Mesenchymal stem cell (in vitro differentiated cells and primary cell): ENCODE measurements at regions not wholly inside any gene's neighbourhood (a gene's known extent, or its start where the extent isn't known, plus 50 kb on each side); places are given as distances from the start of the nearest gene placed in this dataset.

Source experiments
- DNase-seq: peaks from one replicate; pipeline ENCODE4 v3.0.0-alpha.2; 2013
- H2AFZ ChIP-seq: one replicate; pipeline ENCODE4 v1.6.1; 2013; ENCODE audit warnings: low read depth, mild to moderate bottlenecking, control low read depth, inconsistent platforms, low read length, moderate library complexity
- H2AK5ac ChIP-seq: 2 replicates; pipeline ENCODE4 v1.6.1; 2013; ENCODE audit warnings: low read length, moderate library complexity, mild to moderate bottlenecking, inconsistent platforms; ENCODE audit not compliant: severe bottlenecking
- H2BK120ac ChIP-seq: one replicate; pipeline ENCODE4 v1.6.1; 2013; ENCODE audit warnings: low read depth, mild to moderate bottlenecking, inconsistent platforms, low read length, moderate library complexity
- H2BK12ac ChIP-seq, 2 experiments: one replicate each; pipeline ENCODE4 v1.6.1; 2013; ENCODE audit warnings: inconsistent platforms in 2 of 2, low read length in 2 of 2, mild to moderate bottlenecking in 2 of 2, moderate library complexity in 2 of 2, control low read depth in 1 of 2
- H2BK15ac ChIP-seq: one replicate; pipeline ENCODE4 v1.6.1; 2013; ENCODE audit warnings: mild to moderate bottlenecking, low read depth, inconsistent platforms; ENCODE audit not compliant: poor library complexity, severe bottlenecking
- H2BK5ac ChIP-seq: 2 replicates; pipeline ENCODE4 v1.6.1; 2013; ENCODE audit warnings: low read depth, mild to moderate bottlenecking, low read length, control low read depth, inconsistent platforms; ENCODE audit not compliant: poor library complexity, severe bottlenecking
- H3K14ac ChIP-seq, 2 experiments: one replicate each; pipeline ENCODE4 v1.6.1; 2013; ENCODE audit warnings: inconsistent platforms in 2 of 2, low read length in 2 of 2, control low read depth in 1 of 2, mild to moderate bottlenecking in 1 of 2, moderate library complexity in 1 of 2
- H3K18ac ChIP-seq, 2 experiments: one replicate each; pipeline ENCODE4 v1.6.1; 2013; ENCODE audit warnings: inconsistent platforms in 2 of 2, low read length in 2 of 2, control low read depth in 1 of 2, low read depth in 1 of 2, mild to moderate bottlenecking in 1 of 2
- H3K23ac ChIP-seq, 2 experiments: one replicate each; pipeline ENCODE4 v1.6.1; 2013; ENCODE audit warnings: inconsistent platforms in 2 of 2, low read length in 2 of 2, mild to moderate bottlenecking in 2 of 2, moderate library complexity in 2 of 2, control low read depth in 1 of 2
- H3K27ac ChIP-seq: 2 replicates; pipeline ENCODE4 v1.5.1; 2013; ENCODE audit warnings: mild to moderate bottlenecking, moderate library complexity, low read length, control low read depth, inconsistent platforms; ENCODE audit not compliant: poor library complexity, severe bottlenecking
- H3K27me3 ChIP-seq, 2 experiments: 2 replicates each; pipeline versions ENCODE4 v1.6.1 to v1.7.0; 2013; ENCODE audit warnings: low read length in 2 of 2, mild to moderate bottlenecking in 2 of 2, moderate library complexity in 2 of 2, control low read depth in 1 of 2, inconsistent platforms in 1 of 2; ENCODE audit not compliant: control insufficient read depth in 1 of 2, insufficient read depth in 1 of 2
- H3K36me3 ChIP-seq, 2 experiments: 2 replicates each; pipeline versions ENCODE4 v1.6.1 to v1.7.0; 2013; ENCODE audit warnings: low read length in 2 of 2, control low read depth in 1 of 2, inconsistent platforms in 1 of 2, low read depth in 1 of 2, mild to moderate bottlenecking in 1 of 2; ENCODE audit not compliant: insufficient read depth in 2 of 2, control insufficient read depth in 1 of 2
- H3K4ac ChIP-seq, 2 experiments: one replicate each; pipeline ENCODE4 v1.6.1; 2013; ENCODE audit warnings: inconsistent platforms in 2 of 2, low read length in 2 of 2, mild to moderate bottlenecking in 2 of 2, moderate library complexity in 2 of 2, control low read depth in 1 of 2, low read depth in 1 of 2
- H3K4me1 ChIP-seq: 2 replicates; pipeline ENCODE4 v1.6.1; 2013; ENCODE audit warnings: low read depth, low read length, control low read depth; ENCODE audit not compliant: control insufficient read depth, insufficient read depth
- H3K4me2 ChIP-seq: 2 replicates; pipeline ENCODE4 v1.6.1; 2013; ENCODE audit warnings: low read length, mild to moderate bottlenecking, inconsistent platforms; ENCODE audit not compliant: poor library complexity, severe bottlenecking
- H3K4me3 ChIP-seq, 2 experiments: 2 replicates each; pipeline versions ENCODE4 v1.5.1 to v1.7.0; 2013; ENCODE audit warnings: low read length in 2 of 2, mild to moderate bottlenecking in 2 of 2, control low read depth in 1 of 2, low read depth in 1 of 2; ENCODE audit not compliant: insufficient read depth in 1 of 2
- H3K79me1 ChIP-seq: replicated peaks from 2 replicates; pipeline ENCODE4 v1.6.1; 2013; ENCODE audit warnings: mild to moderate bottlenecking, control low read depth, low read length, inconsistent platforms; ENCODE audit not compliant: poor library complexity, severe bottlenecking
- H3K9ac ChIP-seq: 2 replicates; pipeline ENCODE4 v1.7.0; 2013; ENCODE audit warnings: mild to moderate bottlenecking, low read length, moderate library complexity
- H3K9me3 ChIP-seq: 2 replicates; pipeline ENCODE4 v1.7.0; 2013; ENCODE audit warnings: mild to moderate bottlenecking, low read length; ENCODE audit not compliant: control insufficient read depth
- H4K8ac ChIP-seq: one replicate; pipeline ENCODE4 v1.6.1; 2013; ENCODE audit warnings: inconsistent platforms, mild to moderate bottlenecking, low read length, moderate library complexity
- H4K91ac ChIP-seq: one replicate; pipeline ENCODE4 v1.6.1; 2013; ENCODE audit warnings: mild to moderate bottlenecking, low read length, inconsistent platforms
- WGBS: methylation state at CpG from one replicate; pipeline ENCODE4 v1.1.7; 2013; ENCODE audit warnings: mixed read lengths; 5-methylcytosine and 5-hydroxymethylcytosine counted together

- Histone ChIP-seq H3K27me3 (no peaks in the 10 kb centered on the region), H3K27ac (no peak overlapping the region), H2BK120ac (no peak overlapping the region), H2BK12ac (no peak overlapping the region), H2AK5ac (no peak overlapping the region), H3K4me3 (no peak overlapping the region), H4K8ac (no peak overlapping the region), H2BK5ac (no peak overlapping the region), H3K4ac (no peak overlapping the region), H2AFZ (no peak overlapping the region), H3K23ac (no peak overlapping the region), H3K9ac (no peak overlapping the region), H2BK15ac (no peak overlapping the region), H4K91ac (no peak overlapping the region), H3K4me1 (no peaks in the 10 kb centered on the region), H3K36me3 (no peaks in the 10 kb centered on the region), H3K9me3 (peaks cover 14% of the 10 kb centered on the region), H3K4me2 (no peak overlapping the region), H3K79me1 (no peaks in the 10 kb centered on the region), H3K18ac (no peak overlapping the region), H3K14ac (no peak overlapping the region)
- no peak for DNase-seq
Observed at GRCh38 chr1:73511038-73511437, 686.9 kb downstream of the LRRIQ3 start.

GRCh38 chr1:73500154-73500553 is 697.8 kb downstream of the LRRIQ3 start:
- H3K79me1 ChIP-seq: no peaks in the 10 kb centered on the region
- no peak overlapping the region for H2AK5ac ChIP-seq
- H3K27me3 ChIP-seq: no peaks in the 10 kb centered on the region
- no peak overlapping the region for H3K4ac ChIP-seq
- H3K4me2 ChIP-seq: no peak overlapping the region
- H3K4me1 ChIP-seq: no peaks in the 10 kb centered on the region
- no peak overlapping the region for H3K18ac ChIP-seq
- H2BK5ac ChIP-seq: no peak overlapping the region
- no peak overlapping the region for H3K9ac ChIP-seq
- no peak overlapping the region for H3K4me3 ChIP-seq
- no peak overlapping the region for H4K91ac ChIP-seq
- H3K27ac ChIP-seq: no peak overlapping the region
- DNase-seq: no peak
- no peak overlapping the region for H4K8ac ChIP-seq
- 45% methylated on average over 1 of the region's 2 CpGs for WGBS
- H3K23ac ChIP-seq: no peak overlapping the region
- no peaks in the 10 kb centered on the region for H3K36me3 ChIP-seq
- no peak overlapping the region for H2AFZ ChIP-seq
- H3K9me3 ChIP-seq: peaks cover 3% of the 10 kb centered on the region
- no peak overlapping the region for H3K14ac ChIP-seq
- H2BK12ac ChIP-seq: no peak overlapping the region
- no peak overlapping the region for H2BK120ac ChIP-seq
- no peak overlapping the region for H2BK15ac ChIP-seq

GRCh38 chr1:73499671-73500070 is 698.3 kb downstream of the LRRIQ3 start:
- Histone ChIP-seq H4K8ac (no peak overlapping the region), H3K36me3 (no peaks in the 10 kb centered on the region), H2BK15ac (no peak overlapping the region), H3K9me3 (peaks cover 3% of the 10 kb centered on the region), H3K4ac (no peak overlapping the region), H3K4me1 (no peaks in the 10 kb centered on the region), H3K14ac (no peak overlapping the region), H2BK120ac (no peak overlapping the region), H3K9ac (no peak overlapping the region), H3K27me3 (no peaks in the 10 kb centered on the region), H2BK12ac (no peak overlapping the region), H2AFZ (no peak overlapping the region), H4K91ac (no peak overlapping the region), H3K23ac (no peak overlapping the region), H3K4me3 (no peak overlapping the region), H2AK5ac (no peak overlapping the region), H3K18ac (no peak overlapping the region), H3K79me1 (no peaks in the 10 kb centered on the region), H3K4me2 (no peak overlapping the region), H3K27ac (no peak overlapping the region), H2BK5ac (no peak overlapping the region)
- DNase-seq: no peak
- 16% methylated on average over 2 of the region's 2 CpGs for WGBS

- Histone ChIP-seq H3K27me3 (no peaks in the 10 kb centered on the region), H3K14ac (no peak overlapping the region), H2BK5ac (no peak overlapping the region), H2BK12ac (no peak overlapping the region), H3K4me2 (no peak overlapping the region), H3K4ac (no peak overlapping the region), H4K8ac (no peak overlapping the region), H3K4me3 (no peak overlapping the region), H2AFZ (no peak overlapping the region), H3K18ac (no peak overlapping the region), H2BK15ac (no peak overlapping the region), H3K23ac (no peak overlapping the region), H3K9ac (no peak overlapping the region), H2AK5ac (no peak overlapping the region), H3K27ac (no peak overlapping the region), H3K4me1 (no peaks in the 10 kb centered on the region), H2BK120ac (no peak overlapping the region), H4K91ac (no peak overlapping the region), H3K36me3 (no peaks in the 10 kb centered on the region), H3K9me3 (no peaks in the 10 kb centered on the region), H3K79me1 (no peaks in the 10 kb centered on the region)
- DNase-seq: no peak
- 87% methylated on average over 8 of the region's 8 CpGs for WGBS
Observed at GRCh38 chr1:73491621-73492020, 706.4 kb downstream of the LRRIQ3 start.
